ENCODE measurements at regions not wholly inside any gene's neighbourhood (a gene's known extent, or its start where the extent isn't known, plus 50 kb on each side); places are given as distances from the start of the nearest gene placed in this dataset.
A peak's percentile ranks its signal among the peaks of the same experiment; 100 is the strongest.

- Histone ChIP-seq H3K4me1 (peaks cover 0 to 8% (median 0%) of the 10 kb centered on the region in 4 donors), H3K4me3 (no peak overlapping the region), H3K27me3 (peaks cover 0 to 13% of the 10 kb centered on the region in 2 donors), H3K27ac (no peak overlapping the region), H3K9me3 (no peaks in the 10 kb centered on the region), H3K36me3 (no peaks in the 10 kb centered on the region)
- WGBS (ENCODE audit: insufficient coverage, low coverage, low lambda C conversion rate, missing lambda C conversion rate) = 0% methylated on average over 4 of the region's 39 CpGs
- DNase-seq (peak; percentile 38 to 56 (median 49)), ATAC-seq (peak; percentile 74 to 85 (median 82))
- TF ChIP-seq, protein P1, sequence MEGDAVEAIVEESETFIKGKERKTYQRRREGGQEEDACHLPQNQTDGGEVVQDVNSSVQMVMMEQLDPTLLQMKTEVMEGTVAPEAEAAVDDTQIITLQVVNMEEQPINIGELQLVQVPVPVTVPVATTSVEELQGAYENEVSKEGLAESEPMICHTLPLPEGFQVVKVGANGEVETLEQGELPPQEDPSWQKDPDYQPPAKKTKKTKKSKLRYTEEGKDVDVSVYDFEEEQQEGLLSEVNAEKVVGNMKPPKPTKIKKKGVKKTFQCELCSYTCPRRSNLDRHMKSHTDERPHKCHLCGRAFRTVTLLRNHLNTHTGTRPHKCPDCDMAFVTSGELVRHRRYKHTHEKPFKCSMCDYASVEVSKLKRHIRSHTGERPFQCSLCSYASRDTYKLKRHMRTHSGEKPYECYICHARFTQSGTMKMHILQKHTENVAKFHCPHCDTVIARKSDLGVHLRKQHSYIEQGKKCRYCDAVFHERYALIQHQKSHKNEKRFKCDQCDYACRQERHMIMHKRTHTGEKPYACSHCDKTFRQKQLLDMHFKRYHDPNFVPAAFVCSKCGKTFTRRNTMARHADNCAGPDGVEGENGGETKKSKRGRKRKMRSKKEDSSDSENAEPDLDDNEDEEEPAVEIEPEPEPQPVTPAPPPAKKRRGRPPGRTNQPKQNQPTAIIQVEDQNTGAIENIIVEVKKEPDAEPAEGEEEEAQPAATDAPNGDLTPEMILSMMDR (IDR thresholded peaks at IDR 0.05) = peak; percentile 57 to 89 (median 78)
- TF ChIP-seq POLR2A (IDR thresholded peaks at IDR 0.05) = no peak
- intact Hi-C loops (cut with DNase I) = loop anchor here in 1 of 2 donors (10.0 kb wide), 2 partner anchors 309 to 639 kb away; no protein-coding TSS in a partner anchor
These were observed 389.0 kb upstream of the PODXL start for GRCh38 chr7:131945313-131945911.

DNA sequence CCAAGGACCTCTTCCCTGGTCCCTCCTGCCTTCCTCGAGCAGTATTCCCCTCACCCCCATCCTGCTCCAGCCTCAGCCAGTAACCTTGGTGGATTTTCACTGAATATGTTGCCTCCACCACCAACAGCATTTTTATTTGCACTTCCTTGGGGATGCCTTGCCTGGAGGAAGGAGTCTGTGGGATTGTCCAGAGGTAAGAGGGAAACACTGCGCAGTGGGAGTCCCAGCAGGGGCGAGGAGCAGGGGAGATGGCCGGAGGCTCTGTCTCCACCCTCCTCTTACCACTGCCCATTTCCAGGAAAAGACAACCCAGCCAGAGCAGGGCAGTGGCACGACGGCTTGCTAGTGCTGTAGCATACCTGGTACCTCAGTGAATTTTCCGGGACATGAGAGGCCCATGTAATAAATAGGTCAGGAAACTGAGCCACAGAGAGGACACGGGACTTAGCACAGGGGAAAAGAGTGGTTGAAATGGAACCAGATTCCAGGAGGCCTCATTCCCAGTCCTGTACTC lies 388.2 kb upstream of the PODXL start:
- Histone ChIP-seq H3K27me3 (peaks cover 0 to 13% of the 10 kb centered on the region in 2 donors), H3K27ac (no peak overlapping the region), H3K4me1 (peaks cover 0 to 8% (median 0%) of the 10 kb centered on the region in 4 donors), H3K9me3 (no peaks in the 10 kb centered on the region), H3K4me3 (no peak overlapping the region), H3K36me3 (no peaks in the 10 kb centered on the region)
- WGBS (ENCODE audit: insufficient coverage, low coverage, low lambda C conversion rate, missing lambda C conversion rate) = 54% methylated on average over 5 of the region's 8 CpGs
- DNase-seq = no peak
- TF ChIP-seq, protein P1 (IDR thresholded peaks at IDR 0.05) = no peak
- TF ChIP-seq POLR2A (IDR thresholded peaks at IDR 0.05) = no peak
- ATAC-seq = no peak
- intact Hi-C loops (cut with DNase I) = loop anchor here in 1 of 2 donors (10.0 kb wide), 2 partner anchors 310 to 640 kb away; no protein-coding TSS in a partner anchor

DNA sequence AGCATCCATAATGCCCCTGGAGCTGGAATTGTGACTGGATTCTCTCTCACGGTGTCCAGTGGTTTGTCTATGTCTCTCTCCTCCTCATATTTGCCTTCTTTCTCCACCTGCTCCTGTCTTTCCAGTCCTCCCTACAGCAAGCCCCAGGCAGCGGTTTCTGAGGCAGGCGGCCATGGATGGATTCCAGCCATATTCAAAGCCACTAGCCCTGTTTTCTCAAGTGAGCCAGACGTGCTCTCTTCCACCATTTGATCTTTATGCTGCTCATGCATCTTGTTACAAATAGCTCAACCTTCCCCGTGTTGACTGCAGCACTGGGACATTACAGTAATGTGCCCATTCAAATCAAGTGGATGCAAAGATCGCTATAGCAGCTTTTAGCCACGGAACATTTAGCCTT lies 387.2 kb upstream of the PODXL start:
- TF ChIP-seq, protein P1 (IDR thresholded peaks at IDR 0.05) = no peak
- TF ChIP-seq POLR2A (IDR thresholded peaks at IDR 0.05) = no peak
- Histone ChIP-seq H3K36me3 (no peaks in the 10 kb centered on the region), H3K27me3 (peaks cover 0 to 13% of the 10 kb centered on the region in 2 donors), H3K9me3 (no peaks in the 10 kb centered on the region), H3K4me3 (no peak overlapping the region), H3K27ac (no peak overlapping the region), H3K4me1 (peaks cover 0 to 8% (median 0%) of the 10 kb centered on the region in 4 donors)
- no peak for DNase-seq
- intact Hi-C loops (cut with DNase I) = loop anchor here in 1 of 2 donors (10.0 kb wide), 2 partner anchors 311 to 641 kb away; no protein-coding TSS in a partner anchor
- WGBS (ENCODE audit: insufficient coverage, low coverage, low lambda C conversion rate, missing lambda C conversion rate) = 52% methylated on average over 7 of the region's 7 CpGs
- no peak for ATAC-seq

DNA sequence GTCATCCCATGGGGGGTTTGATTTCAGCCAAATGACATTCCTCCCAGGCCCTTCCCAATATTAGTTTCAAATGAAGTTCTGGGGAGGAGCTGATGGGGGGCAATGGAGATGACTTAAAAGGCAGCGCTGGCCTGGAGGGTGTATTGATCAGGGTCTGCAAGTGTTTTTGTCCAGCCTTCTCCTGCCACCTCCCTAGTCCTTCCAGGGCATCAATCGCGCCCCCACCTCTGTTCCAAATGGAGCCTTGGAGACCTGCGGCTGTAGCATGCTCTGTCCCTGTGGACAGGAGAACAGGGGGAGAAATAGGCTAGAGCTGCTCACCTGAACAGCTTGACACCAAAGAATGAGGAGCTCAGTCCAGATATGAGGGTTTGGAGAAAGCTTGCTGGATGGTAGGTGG lies 386.8 kb upstream of the PODXL start:
- H3K27me3 ChIP-seq = peaks cover 0 to 13% of the 10 kb centered on the region in 2 donors
- no CpG with 5 or more reads among the region's 4 CpGs for WGBS (ENCODE audit: insufficient coverage, low coverage, low lambda C conversion rate, missing lambda C conversion rate)
- H3K9me3 ChIP-seq = no peaks in the 10 kb centered on the region
- H3K4me3 ChIP-seq = no peak overlapping the region
- H3K4me1 ChIP-seq = peaks cover 0 to 8% (median 0%) of the 10 kb centered on the region in 4 donors
- no peaks in the 10 kb centered on the region for H3K36me3 ChIP-seq
- DNase-seq (no peak), ATAC-seq (no peak)
- TF ChIP-seq, protein P1 (IDR thresholded peaks at IDR 0.05) = no peak
- TF ChIP-seq POLR2A (IDR thresholded peaks at IDR 0.05) = no peak
- intact Hi-C loops (cut with DNase I) = loop anchor here in 1 of 2 donors (10.0 kb wide), 2 partner anchors 312 to 642 kb away; no protein-coding TSS in a partner anchor
- H3K27ac ChIP-seq = no peak overlapping the region

Measured in right lobe of liver (tissue), 6 donors.